ENCODE measurements at regions not wholly inside any gene's neighbourhood (a gene's known extent, or its start where the extent isn't known, plus 50 kb on each side); places are given as distances from the start of the nearest gene placed in this dataset.

GRCh38 chr4:130995988-130996387, 1900.0 kb downstream of the C4orf33 start (continued):
- TF ChIP-seq CREB1 (IDR thresholded peaks at IDR 0.05; ENCODE audit: low read depth) (no peak), NKRF (conservative IDR thresholded peaks at IDR 0.05) (no peak), IRF4 (IDR thresholded peaks at IDR 0.05; ENCODE audit: low read depth, low read length) (no peak), RFX5 (IDR thresholded peaks at IDR 0.05; ENCODE audit: low read depth, low read length) (no peak), NR2C2 (IDR thresholded peaks at IDR 0.05; ENCODE audit: borderline replicate concordance, control insufficient read depth, insufficient read length, low read depth) (no peak), JUNB (IDR thresholded peaks at IDR 0.05) (no peak), ETV6 (conservative IDR thresholded peaks at IDR 0.05 in 1 of 2, IDR thresholded peaks at IDR 0.05 in 1 of 2; ENCODE audit: borderline replicate concordance in 1 of 2, low read depth in 1 of 2) (no peak), HDGF (IDR thresholded peaks at IDR 0.05) (no peak), EED (IDR thresholded peaks at IDR 0.05; ENCODE audit: low read depth) (no peak), SMAD1 (IDR thresholded peaks at IDR 0.05; ENCODE audit: low read depth, partially characterized antibody) (no peak), PML (IDR thresholded peaks at IDR 0.05; ENCODE audit: low read length) (no peak), ZBED1 (IDR thresholded peaks at IDR 0.05; ENCODE audit: borderline replicate concordance) (no peak), RAD21 (IDR thresholded peaks at IDR 0.05; ENCODE audit: insufficient read depth, low read depth, low read length) (no peak), IKZF2 (IDR thresholded peaks at IDR 0.05) (no peak)

GRCh38 chr4:131001371-131001770, 1905.4 kb downstream of the C4orf33 start:
- Histone ChIP-seq H3K36me3 (ENCODE audit: control insufficient read depth in 2 of 2, insufficient read depth in 2 of 2, low read length in 1 of 2) (no peaks in the 10 kb centered on the region), H3K4me2 (ENCODE audit: control insufficient read depth, insufficient read depth) (no peak overlapping the region), H3K27ac (ENCODE audit: control insufficient read depth, insufficient read depth) (no peak overlapping the region), H2AFZ (ENCODE audit: control insufficient read depth, low read depth, low read length) (no peak overlapping the region), H3K4me1 (ENCODE audit: control insufficient read depth, insufficient read depth, low read length) (no peaks in the 10 kb centered on the region), H3K4me3 (no peak overlapping the region), H3K9ac (ENCODE audit: control insufficient read depth, insufficient read depth, low read length) (no peak overlapping the region), H3K27me3 (replicated peaks in 1 of 2; ENCODE audit: control insufficient read depth in 2 of 2, insufficient read depth in 2 of 2, low read length in 1 of 2) (no peaks in the 10 kb centered on the region; a peak in 1 of 4 replicates), H3K9me3 (replicated peaks; ENCODE audit: control insufficient read depth, insufficient read depth, low read length) (no peaks in the 10 kb centered on the region), H3K79me2 (ENCODE audit: control insufficient read depth, insufficient read depth, low read length) (no peaks in the 10 kb centered on the region), H4K20me1 (ENCODE audit: control insufficient read depth, insufficient read depth) (no peaks in the 10 kb centered on the region)
- no peak for ATAC-seq
- POLR2A ChIA-PET: no interaction called here
- CTCF ChIA-PET: no interaction called here
- BruUV-seq (replicated peaks): no TSS peak
- TF ChIP-seq DPF2 (IDR thresholded peaks at IDR 0.05): no peak
- TF ChIP-seq USF1 (IDR thresholded peaks at IDR 0.05; ENCODE audit: borderline replicate concordance, extremely low read length, insufficient read depth, low read depth, low read length): no peak
- no peak for TF ChIP-seq SIX5 (IDR thresholded peaks at IDR 0.05; ENCODE audit: low read depth, low read length, severe bottlenecking)
- no peak for TF ChIP-seq POLR2AphosphoS2 (IDR thresholded peaks at IDR 0.05; ENCODE audit: low read depth, low read length)
- TF ChIP-seq ZZZ3 (IDR thresholded peaks at IDR 0.05; ENCODE audit: control insufficient read depth, insufficient read length, low read depth): no peak
- no peak for TF ChIP-seq IKZF1 (conservative IDR thresholded peaks at IDR 0.05)
- TF ChIP-seq MEF2B (IDR thresholded peaks at IDR 0.05; ENCODE audit: partially characterized antibody, poor library complexity, severe bottlenecking): no peak
- RAD21 ChIA-PET (ENCODE audit: unreplicated experiment): no interaction called here
- intact Hi-C loops (cut with micrococcal nuclease; ENCODE audit: unreplicated experiment) (no loop called here), in situ Hi-C loops (cut with MboI) (no loop called here)
- SMC1A ChIA-PET (ENCODE audit: uncharacterized antibody, unreplicated experiment): no interaction called here
- no peak for DNase-seq (ENCODE audit: low read depth, low spot score)
- no peak for FAIRE-seq

Data from GM12878 (cell line).